ENCODE measurements at regions not wholly inside any gene's neighbourhood (a gene's known extent, or its start where the extent isn't known, plus 50 kb on each side); places are given as distances from the start of the nearest gene placed in this dataset.

- no peak for TF ChIP-seq KLF1 (tag by site-specific recombination; IDR thresholded peaks at IDR 0.05)
- TF ChIP-seq SCRT2 (tag by site-specific recombination; IDR thresholded peaks at IDR 0.05): no peak
- no peak for TF ChIP-seq ZNF404 (tag by site-specific recombination; IDR thresholded peaks at IDR 0.05)
- no peak for TF ChIP-seq ZNF184 (tag by site-specific recombination; IDR thresholded peaks at IDR 0.05)
- TF ChIP-seq KLF17 (tag by site-specific recombination; IDR thresholded peaks at IDR 0.05): no peak
- TF ChIP-seq, protein P1, sequence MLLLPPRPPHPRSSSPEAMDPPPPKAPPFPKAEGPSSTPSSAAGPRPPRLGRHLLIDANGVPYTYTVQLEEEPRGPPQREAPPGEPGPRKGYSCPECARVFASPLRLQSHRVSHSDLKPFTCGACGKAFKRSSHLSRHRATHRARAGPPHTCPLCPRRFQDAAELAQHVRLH (tag by site-specific recombination; IDR thresholded peaks at IDR 0.05): no peak
- no peak for TF ChIP-seq ZBTB8A (tag by site-specific recombination; IDR thresholded peaks at IDR 0.05)
- no peak for TF ChIP-seq HIC1 (tag by site-specific recombination; IDR thresholded peaks at IDR 0.05)
- TF ChIP-seq ZNF768 (tag by site-specific recombination; IDR thresholded peaks at IDR 0.05): no peak
- no peak for TF ChIP-seq MYNN (tag by site-specific recombination; IDR thresholded peaks at IDR 0.05; ENCODE audit: borderline replicate concordance)
- TF ChIP-seq ZBTB20 (tag by site-specific recombination; IDR thresholded peaks at IDR 0.05): no peak
- TF ChIP-seq, protein P2, sequence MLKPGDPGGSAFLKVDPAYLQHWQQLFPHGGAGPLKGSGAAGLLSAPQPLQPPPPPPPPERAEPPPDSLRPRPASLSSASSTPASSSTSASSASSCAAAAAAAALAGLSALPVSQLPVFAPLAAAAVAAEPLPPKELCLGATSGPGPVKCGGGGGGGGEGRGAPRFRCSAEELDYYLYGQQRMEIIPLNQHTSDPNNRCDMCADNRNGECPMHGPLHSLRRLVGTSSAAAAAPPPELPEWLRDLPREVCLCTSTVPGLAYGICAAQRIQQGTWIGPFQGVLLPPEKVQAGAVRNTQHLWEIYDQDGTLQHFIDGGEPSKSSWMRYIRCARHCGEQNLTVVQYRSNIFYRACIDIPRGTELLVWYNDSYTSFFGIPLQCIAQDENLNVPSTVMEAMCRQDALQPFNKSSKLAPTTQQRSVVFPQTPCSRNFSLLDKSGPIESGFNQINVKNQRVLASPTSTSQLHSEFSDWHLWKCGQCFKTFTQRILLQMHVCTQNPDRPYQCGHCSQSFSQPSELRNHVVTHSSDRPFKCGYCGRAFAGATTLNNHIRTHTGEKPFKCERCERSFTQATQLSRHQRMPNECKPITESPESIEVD (tag by site-specific recombination; IDR thresholded peaks at IDR 0.05): no peak
- TF ChIP-seq ZNF292 (tag by site-specific recombination; IDR thresholded peaks at IDR 0.05; ENCODE audit: borderline replicate concordance, low read depth): no peak
- TF ChIP-seq ZEB2 (tag by site-specific recombination; IDR thresholded peaks at IDR 0.05): no peak
- TF ChIP-seq ZNF391 (tag by site-specific recombination; IDR thresholded peaks at IDR 0.05; ENCODE audit: borderline replicate concordance, low read depth): no peak
- Histone ChIP-seq H3K4me1 (ENCODE audit: control insufficient read depth, insufficient read depth, low read length) (no peaks in the 10 kb centered on the region), H3K4me3 (ENCODE audit: low read depth, low read length) (no peak overlapping the region), H3K9me3 (ENCODE audit: control insufficient read depth, insufficient read depth, low read depth, low read length) (no peaks in the 10 kb centered on the region), H3K36me3 (ENCODE audit: control insufficient read depth in 2 of 2, insufficient read depth in 1 of 2, low read length in 2 of 2) (no peaks in the 10 kb centered on the region), H3K27ac (ENCODE audit: extremely low read depth, low read depth, low read length) (no peak overlapping the region)
- ChIA-PET CTCF (interaction anchor here (0.6 kb wide), 1 partner anchor 464 kb away, joined by 3 read pairs; no protein-coding TSS in a partner anchor), POLR2A (no interaction called here)
Measured at GRCh38 chr11:105466582-105467228, 143.2 kb upstream of the GRIA4 start.

DNA sequence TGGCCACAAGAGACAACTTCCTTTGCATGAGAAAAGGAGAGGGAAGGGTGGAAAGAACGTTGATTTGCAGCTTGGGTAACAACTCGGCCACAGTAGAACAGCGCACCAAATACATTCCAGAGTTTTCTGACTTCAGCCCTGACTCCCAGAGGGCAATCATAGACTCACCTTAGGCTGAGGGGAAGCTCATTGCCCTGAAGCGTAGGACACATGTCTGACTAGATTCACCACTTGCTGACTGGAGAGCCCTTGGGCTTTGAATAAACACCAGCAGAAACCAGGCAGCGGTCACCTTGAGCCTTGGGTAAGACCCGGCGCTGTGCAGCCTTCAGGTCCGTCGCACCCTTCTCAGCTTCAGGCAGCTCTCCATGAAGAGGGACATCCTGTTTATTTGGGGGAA, 151.8 kb upstream of the GRIA4 start:
- TF ChIP-seq ZNF548 (tag by site-specific recombination; IDR thresholded peaks at IDR 0.05) (no peak), SP7 (tag by site-specific recombination; IDR thresholded peaks at IDR 0.05) (no peak), ZNF292 (tag by site-specific recombination; IDR thresholded peaks at IDR 0.05; ENCODE audit: borderline replicate concordance, low read depth) (no peak), MZF1 (tag by site-specific recombination; IDR thresholded peaks at IDR 0.05; ENCODE audit: borderline replicate concordance) (no peak), ZNF202 (tag by site-specific recombination; IDR thresholded peaks at IDR 0.05; ENCODE audit: borderline replicate concordance) (no peak), ZNF211 (tag by site-specific recombination; IDR thresholded peaks at IDR 0.05; ENCODE audit: low read depth) (no peak), ZNF837 (tag by site-specific recombination; IDR thresholded peaks at IDR 0.05) (no peak), ZNF561 (tag by site-specific recombination; IDR thresholded peaks at IDR 0.05; ENCODE audit: borderline replicate concordance) (no peak), ZNF114 (tag by site-specific recombination; IDR thresholded peaks at IDR 0.05) (no peak), ZNF660 (tag by site-specific recombination; IDR thresholded peaks at IDR 0.05) (no peak), GLIS2 (tag by site-specific recombination; IDR thresholded peaks at IDR 0.05) (no peak), ZNF155 (tag by site-specific recombination; IDR thresholded peaks at IDR 0.05) (no peak), BCL6B (tag by site-specific recombination; IDR thresholded peaks at IDR 0.05) (no peak), ZNF2 (tag by site-specific recombination; IDR thresholded peaks at IDR 0.05) (no peak), ZNF341 (tag by site-specific recombination; IDR thresholded peaks at IDR 0.05; ENCODE audit: low read depth) (no peak)
- Histone ChIP-seq H3K27ac (ENCODE audit: extremely low read depth, low read depth, low read length) (no peak overlapping the region), H3K4me1 (ENCODE audit: control insufficient read depth, insufficient read depth, low read length) (no peaks in the 10 kb centered on the region), H3K36me3 (ENCODE audit: control insufficient read depth in 2 of 2, insufficient read depth in 1 of 2, low read length in 2 of 2) (no peaks in the 10 kb centered on the region), H3K9me3 (ENCODE audit: control insufficient read depth, insufficient read depth, low read depth, low read length) (no peaks in the 10 kb centered on the region), H3K4me3 (ENCODE audit: low read depth, low read length) (no peak overlapping the region)
- POLR2A ChIA-PET: no interaction called here
- CTCF ChIA-PET: interaction anchor here (0.7 kb wide), 1 partner anchor 448 kb away, joined by 4 read pairs; no protein-coding TSS in a partner anchor
